Progenitor cell of endocrine pancreas (in vitro differentiated cells): ENCODE measurements at regions not wholly inside any gene's neighbourhood (a gene's known extent, or its start where the extent isn't known, plus 50 kb on each side); places are given as distances from the start of the nearest gene placed in this dataset.

Source experiments
- DNase-seq: peaks from one replicate; pipeline ENCODE4 v3.0.0; 2021; ENCODE audit warnings: low spot score; ENCODE audit not compliant: unreplicated experiment
- H3K27ac Mint-ChIP-seq: 2 replicates; pipeline ENCODE4 v1.8.0; 2021; ENCODE audit warnings: mild to moderate bottlenecking, moderate library complexity, mixed read lengths
- H3K27me3 Mint-ChIP-seq: 2 replicates; pipeline ENCODE4 v1.8.0; 2021; ENCODE audit warnings: mixed read lengths
- H3K36me3 Mint-ChIP-seq: 2 replicates; pipeline ENCODE4 v1.8.0; 2022; ENCODE audit warnings: mixed read lengths; ENCODE audit not compliant: insufficient read depth
- H3K4me1 Mint-ChIP-seq: 2 replicates; pipeline ENCODE4 v1.8.0; 2021; ENCODE audit warnings: low read depth, mixed read lengths
- H3K4me3 Mint-ChIP-seq: 2 replicates; pipeline ENCODE4 v1.8.0; 2021; ENCODE audit warnings: low read depth, mild to moderate bottlenecking, moderate library complexity, mixed read lengths
- H3K9me3 Mint-ChIP-seq: 2 replicates; pipeline ENCODE4 v1.8.0; 2021; ENCODE audit warnings: low read depth, mixed read lengths
- TF ChIP-seq, protein P1 (sequence below): fragments of 200-600 bp; sonication (generic); IDR thresholded peaks from one replicate; pipeline ENCODE4 v1.5.0; 2021; ENCODE audit warnings: antibody characterized with exemption, mild to moderate bottlenecking; ENCODE audit not compliant: unreplicated experiment

DNA sequence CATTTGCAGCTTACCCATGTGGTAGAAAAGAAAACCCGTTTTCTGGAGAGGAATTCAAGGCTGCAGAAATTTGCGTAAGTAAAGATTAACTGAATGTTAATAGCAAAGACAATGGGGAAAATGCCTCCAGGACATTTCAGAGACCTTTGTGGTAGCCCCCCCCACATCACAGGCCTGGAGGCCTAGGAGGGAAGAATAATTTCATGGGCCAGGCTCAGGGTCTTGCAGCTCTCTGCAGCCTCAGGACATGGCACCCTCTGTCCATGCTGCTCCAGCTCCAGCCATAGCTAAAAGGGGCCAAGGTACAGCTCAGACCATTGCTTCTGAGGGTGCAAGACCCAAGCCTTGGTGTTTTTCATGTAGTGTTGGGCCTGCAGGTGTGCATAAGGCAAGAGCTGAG is 92.7 kb upstream of the ZNF678 start:
- no peak for DNase-seq
- Mint-ChIP-seq H3K9me3 (peaks cover 6% of the 10 kb centered on the region), H3K27ac (no peak overlapping the region)

DNA sequence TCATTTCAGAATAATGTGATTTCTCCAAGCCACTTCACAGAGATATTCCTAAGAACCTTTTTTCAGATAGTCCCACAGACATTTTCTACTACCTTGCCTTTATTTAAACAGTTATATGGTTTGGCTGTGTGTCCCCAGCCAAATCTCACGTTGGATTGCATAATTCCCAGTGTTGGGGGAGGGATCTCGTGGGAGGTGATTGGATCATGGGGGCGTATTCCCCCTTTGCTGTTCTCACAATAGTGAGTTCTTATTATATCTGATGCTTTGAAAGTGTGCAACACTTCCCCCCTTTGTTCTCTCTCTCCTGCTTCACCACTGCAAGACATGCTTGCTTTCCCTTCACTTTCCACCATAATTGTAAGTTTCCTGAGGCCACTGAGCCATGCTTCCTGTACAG is 93.6 kb upstream of the ZNF678 start:
- TF ChIP-seq, protein P1, sequence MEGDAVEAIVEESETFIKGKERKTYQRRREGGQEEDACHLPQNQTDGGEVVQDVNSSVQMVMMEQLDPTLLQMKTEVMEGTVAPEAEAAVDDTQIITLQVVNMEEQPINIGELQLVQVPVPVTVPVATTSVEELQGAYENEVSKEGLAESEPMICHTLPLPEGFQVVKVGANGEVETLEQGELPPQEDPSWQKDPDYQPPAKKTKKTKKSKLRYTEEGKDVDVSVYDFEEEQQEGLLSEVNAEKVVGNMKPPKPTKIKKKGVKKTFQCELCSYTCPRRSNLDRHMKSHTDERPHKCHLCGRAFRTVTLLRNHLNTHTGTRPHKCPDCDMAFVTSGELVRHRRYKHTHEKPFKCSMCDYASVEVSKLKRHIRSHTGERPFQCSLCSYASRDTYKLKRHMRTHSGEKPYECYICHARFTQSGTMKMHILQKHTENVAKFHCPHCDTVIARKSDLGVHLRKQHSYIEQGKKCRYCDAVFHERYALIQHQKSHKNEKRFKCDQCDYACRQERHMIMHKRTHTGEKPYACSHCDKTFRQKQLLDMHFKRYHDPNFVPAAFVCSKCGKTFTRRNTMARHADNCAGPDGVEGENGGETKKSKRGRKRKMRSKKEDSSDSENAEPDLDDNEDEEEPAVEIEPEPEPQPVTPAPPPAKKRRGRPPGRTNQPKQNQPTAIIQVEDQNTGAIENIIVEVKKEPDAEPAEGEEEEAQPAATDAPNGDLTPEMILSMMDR = no peak
- Mint-ChIP-seq H3K4me3 (no peak overlapping the region), H3K4me1 (peaks cover 3% of the 10 kb centered on the region), H3K36me3 (peaks cover 3% of the 10 kb centered on the region), H3K9me3 (peaks cover 6% of the 10 kb centered on the region), H3K27ac (no peak overlapping the region), H3K27me3 (peaks cover 3% of the 10 kb centered on the region)
- DNase-seq = no peak

More for the DNA sequence above, 92.7 kb upstream of the ZNF678 start:
- Mint-ChIP-seq H3K36me3 (peaks cover 3% of the 10 kb centered on the region), H3K4me1 (peaks cover 3% of the 10 kb centered on the region), H3K4me3 (no peak overlapping the region), H3K27me3 (peaks cover 3% of the 10 kb centered on the region)
- TF ChIP-seq, protein P1 = no peak

DNA sequence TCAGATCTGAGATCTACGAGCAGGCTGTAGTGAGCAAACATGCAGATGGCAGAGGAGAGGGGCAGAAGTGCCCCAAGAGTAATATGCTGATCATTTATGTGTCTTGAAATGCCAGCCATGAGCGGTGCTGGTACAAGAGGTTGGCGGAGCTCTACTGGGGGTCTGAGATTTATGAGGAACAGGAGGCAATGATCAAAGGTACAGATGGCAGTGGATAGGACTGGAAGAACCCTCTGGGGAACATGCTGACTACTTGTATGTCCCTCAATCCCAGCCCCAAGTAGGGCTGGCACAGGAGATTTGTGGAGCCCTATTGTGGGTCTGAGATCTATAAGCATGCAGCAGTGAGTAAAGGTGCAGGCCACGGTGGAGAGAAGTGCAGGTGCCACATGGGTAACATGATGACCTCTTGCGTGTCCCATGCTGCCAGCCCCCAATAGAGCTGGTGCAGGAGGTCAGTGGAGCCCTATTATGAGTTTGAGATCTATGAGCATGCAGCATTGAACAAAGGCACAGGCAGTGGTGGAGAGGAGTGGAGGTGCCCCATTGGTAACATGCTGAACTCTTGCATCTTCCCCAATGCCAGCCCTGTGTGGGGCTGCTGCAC is 97.2 kb upstream of the ZNF678 start:
- Mint-ChIP-seq H3K27me3 (peaks cover 3% of the 10 kb centered on the region), H3K9me3 (peaks cover 6% of the 10 kb centered on the region), H3K27ac (no peak overlapping the region), H3K36me3 (peaks cover 3% of the 10 kb centered on the region), H3K4me3 (no peak overlapping the region), H3K4me1 (no peaks in the 10 kb centered on the region)
- no peak for DNase-seq
- TF ChIP-seq, protein P1 = no peak

DNA sequence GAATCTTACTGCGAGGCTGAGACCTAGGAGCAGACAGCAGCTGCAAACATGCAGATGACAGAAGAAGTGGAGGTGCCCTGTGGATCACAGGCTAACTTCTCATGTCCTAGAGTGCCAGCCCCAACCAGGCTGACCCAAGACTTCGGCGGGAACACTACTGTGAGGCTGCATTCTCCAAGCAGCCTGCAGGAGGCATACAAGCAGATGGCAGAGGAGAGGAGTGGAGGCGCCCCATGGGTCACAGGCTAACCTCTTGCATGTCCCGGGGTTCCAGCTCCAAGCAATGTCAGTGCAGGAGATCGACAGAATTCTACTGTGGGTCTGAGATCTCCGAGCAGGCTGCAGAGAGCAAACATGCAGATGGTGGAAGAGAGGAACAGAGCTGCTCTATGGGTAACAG is 98.1 kb upstream of the ZNF678 start:
- H3K27me3 Mint-ChIP-seq = peaks cover 3% of the 10 kb centered on the region

DNA sequence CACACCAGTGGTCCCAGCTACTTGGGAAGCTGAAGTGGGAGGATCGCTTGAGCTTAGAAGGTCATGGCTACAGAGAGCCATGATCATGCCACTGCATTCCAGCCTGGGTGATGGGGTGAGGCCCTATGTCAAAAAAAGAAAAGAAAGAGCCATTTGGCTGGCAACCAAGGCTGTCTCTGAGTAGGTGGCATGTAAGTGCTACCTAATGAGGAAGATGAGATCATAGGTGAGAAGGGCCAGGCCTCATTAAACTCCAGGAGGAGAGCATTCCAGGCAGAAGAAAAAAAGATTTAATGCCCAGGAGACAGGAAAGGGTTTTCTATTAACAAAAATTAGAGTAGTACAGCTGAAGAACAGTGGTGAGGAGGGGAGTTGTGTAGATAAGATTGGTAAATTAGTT is 103.4 kb upstream of the ZNF678 start:
- no peaks in the 10 kb centered on the region for H3K4me1 Mint-ChIP-seq
- DNase-seq = no peak

More for the DNA sequence above, 98.1 kb upstream of the ZNF678 start:
- H3K9me3 Mint-ChIP-seq = peaks cover 2% of the 10 kb centered on the region
- no peak for DNase-seq
- H3K4me1 Mint-ChIP-seq = no peaks in the 10 kb centered on the region
- peaks cover under 1% of the 10 kb centered on the region for H3K36me3 Mint-ChIP-seq
- no peak overlapping the region for H3K27ac Mint-ChIP-seq
- TF ChIP-seq, protein P1 = peak; percentile 8
- no peak overlapping the region for H3K4me3 Mint-ChIP-seq

More for the DNA sequence above, 103.4 kb upstream of the ZNF678 start:
- TF ChIP-seq, protein P1 = no peak
- Mint-ChIP-seq H3K9me3 (no peaks in the 10 kb centered on the region), H3K4me3 (no peak overlapping the region), H3K27me3 (peaks cover 13% of the 10 kb centered on the region), H3K27ac (no peak overlapping the region), H3K36me3 (no peaks in the 10 kb centered on the region)
